ENCODE measurements at regions not wholly inside any gene's neighbourhood (a gene's known extent, or its start where the extent isn't known, plus 50 kb on each side); places are given as distances from the start of the nearest gene placed in this dataset.
"Not testable (repeated sequence)": the region's sequence is repeated elsewhere in the genome, so short reads cannot be mapped to it uniquely, and the experiment has no call there.

DNA sequence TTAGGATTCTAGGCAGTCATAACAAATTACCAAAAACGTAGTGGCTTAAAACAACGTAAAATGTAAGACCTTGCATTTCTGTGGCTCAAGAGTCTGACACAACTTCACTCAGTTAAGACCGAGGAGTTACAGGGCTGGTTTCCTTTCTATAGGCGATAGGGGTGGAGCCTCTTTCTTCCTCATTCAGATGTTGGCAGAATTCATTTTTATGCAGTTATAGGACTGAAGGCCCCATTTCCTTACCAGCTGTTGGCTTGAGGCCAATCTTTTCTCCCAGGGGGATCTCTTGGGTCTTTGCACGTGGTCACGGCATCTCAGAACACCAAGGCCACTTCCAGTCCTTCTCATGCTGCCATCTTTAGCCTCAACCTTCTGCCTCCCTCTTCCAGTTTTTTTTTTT lies 145.2 kb downstream of the KCNJ2 start:
- intact Hi-C loops (cut with DNase I): no loop called here
- DNase-seq: no peak

GRCh38 chr17:70317421-70317820 lies 148.1 kb downstream of the KCNJ2 start:
- intact Hi-C loops (cut with DNase I): no loop called here
- DNase-seq: no peak

GRCh38 chr17:70318051-70318450 lies 148.7 kb downstream of the KCNJ2 start:
- intact Hi-C loops (cut with DNase I): no loop called here
- no peak for DNase-seq

- no peak for DNase-seq
- intact Hi-C loops (cut with DNase I): no loop called here
These were observed 150.2 kb downstream of the KCNJ2 start for GRCh38 chr17:70319516-70319915.

GRCh38 chr17:70320673-70321345 lies 151.5 kb downstream of the KCNJ2 start:
- intact Hi-C loops (cut with DNase I): no loop called here
- no peak for DNase-seq

GRCh38 chr17:70321352-70321751 lies 152.0 kb downstream of the KCNJ2 start:
- no peak for DNase-seq

GRCh38 chr17:70323269-70323668 lies 153.9 kb downstream of the KCNJ2 start:
- no peak for DNase-seq

More at GRCh38 chr17:70321352-70321751, 152.0 kb downstream of the KCNJ2 start:
- intact Hi-C loops (cut with DNase I): no loop called here

DNA sequence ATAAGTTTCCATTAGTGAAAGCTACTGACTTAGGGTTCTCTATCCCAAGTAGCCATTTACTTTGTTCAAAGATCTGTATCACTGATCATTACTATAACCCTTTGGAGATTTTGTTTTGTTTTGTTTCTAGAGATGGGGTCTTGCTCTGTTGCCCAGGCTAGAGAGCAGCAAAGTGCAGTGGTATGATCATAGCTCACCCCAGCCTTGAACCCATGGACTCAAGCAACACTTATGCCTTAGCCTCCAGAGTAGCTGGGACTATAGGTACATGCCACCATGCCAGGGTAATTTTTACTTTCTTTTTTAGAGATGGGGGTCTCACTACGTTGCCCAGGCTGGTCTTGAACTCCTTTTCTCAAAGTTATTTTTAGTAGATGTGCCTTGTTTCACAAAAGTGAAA lies 154.7 kb downstream of the KCNJ2 start:
- no peak for DNase-seq
- intact Hi-C loops (cut with DNase I): no loop called here

More at GRCh38 chr17:70323269-70323668, 153.9 kb downstream of the KCNJ2 start:
- intact Hi-C loops (cut with DNase I): no loop called here

GRCh38 chr17:70327279-70327678 lies 157.9 kb downstream of the KCNJ2 start:
- intact Hi-C loops (cut with DNase I): no loop called here
- DNase-seq: no peak

DNA sequence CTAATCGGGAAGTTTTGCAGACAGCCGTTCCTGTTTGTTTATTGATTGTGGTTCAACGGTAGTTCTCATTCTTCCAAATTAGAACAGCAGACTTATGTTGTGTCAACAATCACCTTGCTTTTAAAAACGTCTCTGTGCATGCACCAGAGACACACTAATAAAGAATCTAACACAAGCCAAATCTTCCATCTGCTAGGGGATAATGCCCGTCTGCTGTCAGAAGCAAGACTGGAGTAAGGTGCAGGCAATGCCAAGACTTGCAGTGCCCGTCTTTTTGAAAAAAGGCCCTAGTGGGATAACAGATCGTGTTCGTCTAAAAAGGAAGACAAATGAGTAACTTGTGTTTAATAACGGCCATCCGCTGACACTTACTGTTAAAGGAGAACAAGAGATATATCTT lies 158.4 kb downstream of the KCNJ2 start:
- DNase-seq: no peak
- intact Hi-C loops (cut with DNase I): no loop called here

GRCh38 chr17:70329721-70330120 lies 160.4 kb downstream of the KCNJ2 start:
- no peak for DNase-seq
- intact Hi-C loops (cut with DNase I): no loop called here

GRCh38 chr17:70331066-70331465 lies 161.7 kb downstream of the KCNJ2 start:
- intact Hi-C loops (cut with DNase I); DNase-seq: not testable (repeated sequence)

GRCh38 chr17:70332356-70333210 lies 163.3 kb downstream of the KCNJ2 start:
- intact Hi-C loops (cut with DNase I): no loop called here
- DNase-seq: no peak

GRCh38 chr17:70336411-70336810 lies 167.1 kb downstream of the KCNJ2 start:
- intact Hi-C loops (cut with DNase I): no loop called here
- no peak for DNase-seq

DNA sequence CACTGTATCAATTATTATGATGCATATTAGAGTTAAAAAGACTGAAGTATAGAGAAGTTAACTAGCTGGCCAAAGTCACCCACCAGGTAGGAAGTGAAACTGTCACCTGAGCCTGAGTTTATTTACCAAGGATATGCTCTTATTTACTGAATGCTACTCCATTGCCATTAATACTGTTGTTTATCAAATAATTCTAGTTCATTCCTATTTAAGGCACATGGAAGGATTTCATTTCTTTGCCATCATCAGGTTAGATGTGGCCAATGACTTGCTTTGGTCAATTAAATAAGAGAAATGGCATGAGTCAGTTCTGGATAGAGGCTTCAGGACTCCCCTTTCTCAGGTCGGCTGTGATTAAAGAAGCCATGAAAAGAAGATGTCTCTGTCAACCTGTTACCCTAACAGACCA lies 169.6 kb downstream of the KCNJ2 start:
- intact Hi-C loops (cut with DNase I): no loop called here
- no peak for DNase-seq

- DNase-seq: no peak
- intact Hi-C loops (cut with DNase I): no loop called here
These were observed 173.8 kb downstream of the KCNJ2 start for GRCh38 chr17:70343114-70343513.

DNA sequence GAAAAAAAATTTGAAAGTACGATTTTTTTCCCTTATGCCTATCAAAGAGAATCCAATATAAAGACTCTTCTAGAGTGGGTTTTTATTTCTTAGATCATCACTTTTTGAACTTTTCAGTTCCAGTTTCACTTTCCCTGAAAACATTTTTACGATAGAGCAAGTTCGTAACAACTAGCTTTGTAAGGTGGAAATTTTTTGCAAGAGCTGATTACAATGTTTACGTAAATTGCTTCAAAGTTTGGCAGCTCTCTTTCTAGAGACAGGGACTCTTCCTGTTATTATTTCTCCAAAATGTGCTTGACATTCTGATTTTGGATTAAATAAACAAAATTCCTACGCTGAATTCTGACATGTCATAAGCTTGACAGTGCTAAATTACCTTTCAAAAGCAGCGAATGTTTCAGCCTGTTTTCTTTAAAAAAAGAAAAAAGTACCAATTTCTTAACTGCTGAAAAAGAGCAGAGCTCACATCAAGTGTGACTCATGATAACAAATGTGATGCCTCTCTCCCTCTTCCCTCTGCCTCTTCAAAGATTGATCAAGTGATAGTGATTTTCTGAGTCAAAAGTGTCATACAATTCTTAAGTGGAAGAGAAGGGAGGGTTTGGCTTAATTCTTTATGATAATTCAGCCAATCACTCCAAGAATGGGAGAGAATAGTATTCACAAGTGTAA lies 175.2 kb downstream of the KCNJ2 start:
- peak in 2 of 42 donors; percentile 8 to 42 for DNase-seq
- intact Hi-C loops (cut with DNase I): no loop called here

DNA sequence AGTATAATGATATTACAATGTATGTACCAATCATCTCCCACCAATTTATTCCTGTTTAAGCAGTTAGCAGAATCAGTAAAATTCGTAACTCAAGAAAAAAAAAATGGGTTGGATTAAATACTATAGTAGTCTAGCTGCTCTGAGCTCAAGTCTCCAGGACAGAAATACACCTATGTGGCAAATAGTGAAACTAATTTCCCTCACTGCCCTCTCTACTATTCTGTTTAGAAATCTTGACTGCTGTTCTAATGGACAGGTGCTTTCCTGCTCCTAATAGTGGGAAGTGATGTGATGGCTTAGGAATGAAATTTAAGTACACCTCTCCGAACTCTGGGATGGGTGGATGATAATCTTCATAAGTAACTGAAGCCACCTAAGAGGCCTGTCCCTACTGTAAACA lies 175.7 kb downstream of the KCNJ2 start:
- no peak for DNase-seq
- intact Hi-C loops (cut with DNase I): no loop called here

- intact Hi-C loops (cut with DNase I): no loop called here
- no peak for DNase-seq
These were observed 183.5 kb downstream of the KCNJ2 start for GRCh38 chr17:70352834-70353233.
